ENCODE measurements at regions not wholly inside any gene's neighbourhood (a gene's known extent, or its start where the extent isn't known, plus 50 kb on each side); places are given as distances from the start of the nearest gene placed in this dataset.

DNA sequence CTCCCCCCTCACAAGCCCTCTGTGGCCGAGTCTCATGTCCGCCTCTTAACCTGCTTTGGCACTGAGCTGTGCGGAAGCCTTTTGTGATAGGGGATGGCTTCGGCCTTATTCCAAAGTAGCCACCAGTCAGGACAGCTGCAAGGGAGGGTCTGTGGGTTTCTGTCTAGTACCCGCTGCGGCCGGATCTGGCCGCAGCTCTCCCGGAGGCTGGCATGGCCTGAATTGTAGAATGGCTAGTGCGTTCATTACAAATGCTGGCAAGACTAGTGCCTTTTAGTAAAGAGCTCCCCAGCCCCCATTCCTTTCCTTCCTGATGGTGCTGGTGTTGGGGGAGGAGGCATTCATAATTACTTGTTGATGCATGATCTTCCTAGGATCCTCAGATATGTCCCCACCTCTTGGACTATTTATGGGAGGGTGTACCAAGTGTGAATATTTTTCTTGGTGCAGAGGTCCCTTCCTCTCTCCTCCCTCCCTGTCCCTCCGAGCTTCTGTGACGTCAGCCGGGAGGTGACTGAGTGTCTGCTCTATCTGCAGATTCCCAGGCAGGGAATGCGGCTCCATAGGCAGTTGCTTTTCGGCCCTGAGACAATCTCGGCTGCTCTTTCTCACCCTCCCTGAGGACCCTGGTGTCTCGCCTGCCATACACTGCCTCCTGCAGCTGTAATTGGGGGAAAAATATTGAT is 108.7 kb upstream of the E2F8 start:
- intact Hi-C loops (cut with micrococcal nuclease), result no loop called here
- no peak overlapping the region for H3K27ac ChIP-seq (ENCODE audit: extremely low read depth, low read depth, low read length)

DNA sequence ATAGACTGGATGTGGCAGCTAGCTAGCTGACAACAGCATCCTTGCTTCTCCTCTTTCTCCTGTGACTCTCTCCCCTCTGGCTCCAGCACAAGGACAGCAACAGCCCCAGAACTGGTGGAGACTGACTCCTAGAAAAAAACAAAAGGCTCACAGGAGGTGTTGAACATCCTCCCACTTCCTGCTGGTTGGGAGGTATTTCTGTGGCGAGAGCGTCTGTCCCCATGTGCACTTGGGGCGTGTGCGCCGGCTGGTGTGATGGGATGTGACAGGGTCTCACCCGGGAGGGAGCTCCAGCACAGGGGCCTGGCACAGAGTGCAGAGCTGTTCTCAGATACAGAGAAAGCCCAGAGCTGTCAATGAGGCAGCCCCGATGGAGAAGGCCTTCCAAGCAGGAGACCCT is 107.2 kb upstream of the E2F8 start:
- Histone ChIP-seq H3K4me1 (replicated peaks in 1 of 2; ENCODE audit: control insufficient read depth in 2 of 2, insufficient read depth in 2 of 2, low read length in 2 of 2) (peaks cover 0 to 12% of the 10 kb centered on the region in 2 experiments; a peak in 1 of 5 replicates), H3K4me2 (ENCODE audit: insufficient read depth, low read length) (no peak overlapping the region), H3K79me2 (ENCODE audit: control insufficient read depth, insufficient read depth, low read length) (no peaks in the 10 kb centered on the region), H3K27ac (ENCODE audit: extremely low read depth, low read depth, low read length) (no peak overlapping the region), H3K9me3 (replicated peaks; ENCODE audit: control insufficient read depth, insufficient read depth, low read depth, low read length) (no peaks in the 10 kb centered on the region), H3K27me3 (ENCODE audit: control insufficient read depth in 2 of 2, insufficient read depth in 2 of 2, low read length in 2 of 2) (peaks cover 35 to 61% of the 10 kb centered on the region in 2 experiments), H3K9ac (ENCODE audit: insufficient read depth in 1 of 2, low read depth in 2 of 2, low read length in 2 of 2) (no peak overlapping the region), H3K36me3 (ENCODE audit: control insufficient read depth, insufficient read depth, low read length) (no peaks in the 10 kb centered on the region), H4K20me1 (replicated peaks; ENCODE audit: control insufficient read depth, insufficient read depth, low read length) (0 out of 2 replicates have a peak, but pooled peaks cover 4% of the 10 kb centered on the region), H3K9me1 (ENCODE audit: control insufficient read depth, insufficient read depth, low read length) (no peaks in the 10 kb centered on the region), H2AFZ (ENCODE audit: low read depth, low read length) (no peak overlapping the region), H3K4me3 (no peak overlapping the region)
- DNase-seq (ENCODE audit: extremely low read depth in 1 of 4, low spot score in 3 of 4) (no peak), ATAC-seq (no peak), FAIRE-seq (no peak)
- ChIA-PET POLR2A (no interaction called here), CTCF (ENCODE audit: low intra/inter-chr PET ratio) (no interaction called here)
- in situ Hi-C loops (cut with MboI), result no loop called here
- 4% methylated on average over 6 of the region's 7 CpGs for WGBS (ENCODE audit: insufficient coverage, low coverage, missing lambda C conversion rate)
- TF ChIP-seq, protein P1, sequence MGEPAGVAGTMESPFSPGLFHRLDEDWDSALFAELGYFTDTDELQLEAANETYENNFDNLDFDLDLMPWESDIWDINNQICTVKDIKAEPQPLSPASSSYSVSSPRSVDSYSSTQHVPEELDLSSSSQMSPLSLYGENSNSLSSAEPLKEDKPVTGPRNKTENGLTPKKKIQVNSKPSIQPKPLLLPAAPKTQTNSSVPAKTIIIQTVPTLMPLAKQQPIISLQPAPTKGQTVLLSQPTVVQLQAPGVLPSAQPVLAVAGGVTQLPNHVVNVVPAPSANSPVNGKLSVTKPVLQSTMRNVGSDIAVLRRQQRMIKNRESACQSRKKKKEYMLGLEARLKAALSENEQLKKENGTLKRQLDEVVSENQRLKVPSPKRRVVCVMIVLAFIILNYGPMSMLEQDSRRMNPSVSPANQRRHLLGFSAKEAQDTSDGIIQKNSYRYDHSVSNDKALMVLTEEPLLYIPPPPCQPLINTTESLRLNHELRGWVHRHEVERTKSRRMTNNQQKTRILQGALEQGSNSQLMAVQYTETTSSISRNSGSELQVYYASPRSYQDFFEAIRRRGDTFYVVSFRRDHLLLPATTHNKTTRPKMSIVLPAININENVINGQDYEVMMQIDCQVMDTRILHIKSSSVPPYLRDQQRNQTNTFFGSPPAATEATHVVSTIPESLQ (CRISPR knock-in tag; IDR thresholded peaks at IDR 0.05), result no peak
- no peak for TF ChIP-seq ZFP1 (CRISPR knock-in tag; IDR thresholded peaks at IDR 0.05)
- TF ChIP-seq XRCC3 (IDR thresholded peaks at IDR 0.05), result no peak
- intact Hi-C loops (cut with micrococcal nuclease), result no loop called here
- BruUV-seq (replicated peaks), result no TSS peak

More for the DNA sequence above, 108.7 kb upstream of the E2F8 start:
- Histone ChIP-seq H3K4me1 (replicated peaks in 1 of 2; ENCODE audit: control insufficient read depth in 2 of 2, insufficient read depth in 2 of 2, low read length in 2 of 2) (peaks cover 0 to 12% of the 10 kb centered on the region in 2 experiments; a peak in 1 of 5 replicates), H3K36me3 (ENCODE audit: control insufficient read depth, insufficient read depth, low read length) (no peaks in the 10 kb centered on the region), H3K4me3 (no peak overlapping the region), H3K9me1 (ENCODE audit: control insufficient read depth, insufficient read depth, low read length) (no peaks in the 10 kb centered on the region), H2AFZ (ENCODE audit: low read depth, low read length) (no peak overlapping the region), H3K79me2 (ENCODE audit: control insufficient read depth, insufficient read depth, low read length) (no peaks in the 10 kb centered on the region), H3K4me2 (ENCODE audit: insufficient read depth, low read length) (no peak overlapping the region), H4K20me1 (replicated peaks; ENCODE audit: control insufficient read depth, insufficient read depth, low read length) (0 out of 2 replicates have a peak, but pooled peaks cover 4% of the 10 kb centered on the region), H3K9me3 (replicated peaks; ENCODE audit: control insufficient read depth, insufficient read depth, low read depth, low read length) (no peaks in the 10 kb centered on the region), H3K27me3 (ENCODE audit: control insufficient read depth in 2 of 2, insufficient read depth in 2 of 2, low read length in 2 of 2) (peaks cover 39 to 56% of the 10 kb centered on the region in 2 experiments), H3K9ac (ENCODE audit: insufficient read depth in 1 of 2, low read depth in 2 of 2, low read length in 2 of 2) (no peak overlapping the region)
- in situ Hi-C loops (cut with MboI), result no loop called here
- ATAC-seq, result no peak
- no TSS peak for BruUV-seq (replicated peaks)
- WGBS (ENCODE audit: insufficient coverage, low coverage, missing lambda C conversion rate), result 3% methylated on average over 17 of the region's 17 CpGs
- no peak for TF ChIP-seq DDX20 (tag; IDR thresholded peaks at IDR 0.05; ENCODE audit: low read depth)
- TF ChIP-seq, protein P2, sequence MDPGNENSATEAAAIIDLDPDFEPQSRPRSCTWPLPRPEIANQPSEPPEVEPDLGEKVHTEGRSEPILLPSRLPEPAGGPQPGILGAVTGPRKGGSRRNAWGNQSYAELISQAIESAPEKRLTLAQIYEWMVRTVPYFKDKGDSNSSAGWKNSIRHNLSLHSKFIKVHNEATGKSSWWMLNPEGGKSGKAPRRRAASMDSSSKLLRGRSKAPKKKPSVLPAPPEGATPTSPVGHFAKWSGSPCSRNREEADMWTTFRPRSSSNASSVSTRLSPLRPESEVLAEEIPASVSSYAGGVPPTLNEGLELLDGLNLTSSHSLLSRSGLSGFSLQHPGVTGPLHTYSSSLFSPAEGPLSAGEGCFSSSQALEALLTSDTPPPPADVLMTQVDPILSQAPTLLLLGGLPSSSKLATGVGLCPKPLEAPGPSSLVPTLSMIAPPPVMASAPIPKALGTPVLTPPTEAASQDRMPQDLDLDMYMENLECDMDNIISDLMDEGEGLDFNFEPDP (CRISPR knock-in tag; IDR thresholded peaks at IDR 0.05), result no peak
- TF ChIP-seq ZNF282 (CRISPR knock-in tag; IDR thresholded peaks at IDR 0.05), result no peak
- TF ChIP-seq CREM (IDR thresholded peaks at IDR 0.05; ENCODE audit: low read depth), result 0 out of 2 replicates have a peak, but pooled peaks have one; percentile 11
- no peak for TF ChIP-seq TCF3 (CRISPR knock-in tag; IDR thresholded peaks at IDR 0.05)
- no peak for FAIRE-seq
- CTCF ChIA-PET (ENCODE audit: low intra/inter-chr PET ratio), result no interaction called here
- POLR2A ChIA-PET, result no interaction called here
- no peak for DNase-seq (ENCODE audit: extremely low read depth in 1 of 4, low spot score in 3 of 4)
